Esophagus muscularis mucosa (tissue), 4 donors: ENCODE measurements at regions not wholly inside any gene's neighbourhood (a gene's known extent, or its start where the extent isn't known, plus 50 kb on each side); places are given as distances from the start of the nearest gene placed in this dataset.

Experiments used
- CTCF ChIP-seq, 3 experiments: fragments of 200-600 bp in 2 of 3; fragments of 450-650 bp in 1 of 3; sonication (generic) in 2 of 3; IDR thresholded peaks; one replicate each; pipeline ENCODE4 v1.5.1; 2017 to 2019; ENCODE audit warnings: antibody characterized with exemption in 3 of 3, mild to moderate bottlenecking in 2 of 3, moderate library complexity in 1 of 3
- EP300 ChIP-seq: sonication (generic); formaldehyde crosslinking; IDR thresholded peaks from one replicate; pipeline ENCODE4 v1.6.1; 2017; ENCODE audit warnings: antibody characterized with exemption
- POLR2A ChIP-seq: fragments of 450-650 bp; IDR thresholded peaks from one replicate; pipeline ENCODE4 v1.6.1; 2017; ENCODE audit warnings: antibody characterized with exemption, moderate library complexity, mild to moderate bottlenecking, low read depth
- POLR2AphosphoS5 ChIP-seq, 2 donors: sonication (generic); formaldehyde crosslinking; IDR thresholded peaks; one replicate each; pipeline ENCODE4 v1.6.1; 2017; ENCODE audit warnings: antibody characterized with exemption in 2 of 2

- TF ChIP-seq CTCF (IDR thresholded peaks at IDR 0.05): no peak
- no peak for TF ChIP-seq POLR2AphosphoS5 (IDR thresholded peaks at IDR 0.05)
- TF ChIP-seq POLR2A: no peak
- no peak for TF ChIP-seq EP300
These were observed 541.6 kb downstream of the TMEM121 start for GRCh38 chr14:106067935-106068334.
